HG03108 (cell line): ENCODE measurements at regions not wholly inside any gene's neighbourhood (a gene's known extent, or its start where the extent isn't known, plus 50 kb on each side); places are given as distances from the start of the nearest gene placed in this dataset.
"Not testable (repeated sequence)": the region's sequence is repeated elsewhere in the genome, so short reads cannot be mapped to it uniquely, and the experiment has no call there.

Experiments used
- ATAC-seq: cut with Tn5 transposase; IDR thresholded peaks from one replicate; pipeline ENCODE4 v1.9.1; 2021; ENCODE audit warnings: moderate library complexity; ENCODE audit not compliant: unreplicated experiment

- no peak for ATAC-seq
Measured at GRCh38 chr9:75274781-75275180, 186.5 kb downstream of the OSTF1 start.

- ATAC-seq, result no peak
Measured at GRCh38 chr9:75282047-75282446, 193.7 kb downstream of the OSTF1 start.

GRCh38 chr9:75289332-75289731 is 201.0 kb downstream of the OSTF1 start:
- no peak for ATAC-seq

- no peak for ATAC-seq
Measured at GRCh38 chr9:75299324-75299723, 211.0 kb downstream of the OSTF1 start.

- ATAC-seq, result no peak
Measured at GRCh38 chr9:75333624-75334023, 245.3 kb downstream of the OSTF1 start.

- ATAC-seq, result no peak
Measured at GRCh38 chr9:75358846-75359245, 270.5 kb downstream of the OSTF1 start.

GRCh38 chr9:75359638-75360037 is 271.3 kb downstream of the OSTF1 start:
- ATAC-seq, result no peak

- ATAC-seq, result no peak
Measured at GRCh38 chr9:75360252-75360651, 271.9 kb downstream of the OSTF1 start.

- not testable (repeated sequence) for ATAC-seq
Measured at GRCh38 chr9:75362446-75362845, 274.1 kb downstream of the OSTF1 start.

GRCh38 chr9:75365196-75365595 is 276.9 kb downstream of the OSTF1 start:
- ATAC-seq, result no peak

- ATAC-seq, result no peak
Measured at GRCh38 chr9:75369989-75370388, 281.7 kb downstream of the OSTF1 start.

GRCh38 chr9:75372499-75373268 is 284.4 kb downstream of the OSTF1 start:
- ATAC-seq, result no peak

- no peak for ATAC-seq
Measured at GRCh38 chr9:75376680-75377254, 288.5 kb downstream of the OSTF1 start.

GRCh38 chr9:75378036-75378435 is 289.7 kb downstream of the OSTF1 start:
- ATAC-seq, result no peak

- no peak for ATAC-seq
Measured at GRCh38 chr9:75378926-75379325, 290.6 kb downstream of the OSTF1 start.

- ATAC-seq, result no peak
Measured at GRCh38 chr9:75382126-75382525, 293.8 kb downstream of the OSTF1 start.

- not testable (repeated sequence) for ATAC-seq
Measured at GRCh38 chr9:75383420-75384034, 295.2 kb downstream of the OSTF1 start.

- ATAC-seq, result no peak
Measured at GRCh38 chr9:75385236-75385635, 296.9 kb downstream of the OSTF1 start.

GRCh38 chr9:75389101-75389500 is 300.8 kb downstream of the OSTF1 start:
- no peak for ATAC-seq

- no peak for ATAC-seq
Measured at GRCh38 chr9:75390951-75391350, 302.6 kb downstream of the OSTF1 start.

- ATAC-seq, result no peak
Measured at GRCh38 chr9:75391497-75391896, 303.2 kb downstream of the OSTF1 start.

- no peak for ATAC-seq
Measured at GRCh38 chr9:75395336-75395735, 307.0 kb downstream of the OSTF1 start.
